ENCODE measurements at regions not wholly inside any gene's neighbourhood (a gene's known extent, or its start where the extent isn't known, plus 50 kb on each side); places are given as distances from the start of the nearest gene placed in this dataset.

DNA sequence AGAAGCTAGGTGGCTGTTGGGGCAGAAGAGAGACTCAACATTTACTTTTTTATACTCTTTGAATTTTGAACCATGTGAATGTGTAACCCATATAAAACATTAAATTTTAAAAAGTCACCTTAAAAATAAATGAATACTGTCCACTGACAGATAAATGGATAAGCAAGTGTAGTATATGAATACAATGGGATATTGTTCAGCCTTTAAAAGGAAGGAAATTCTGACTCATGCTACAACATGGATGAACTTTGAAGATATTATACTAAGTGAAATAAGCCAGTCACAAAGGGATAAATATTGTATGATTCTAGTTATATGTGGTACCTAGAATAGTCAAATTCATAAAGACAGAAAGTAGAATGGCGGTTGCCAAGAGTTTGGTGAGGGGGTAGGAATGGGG, 113.9 kb downstream of the TMEM174 start:
- Histone ChIP-seq H3K36me3 (ENCODE audit: insufficient read depth) (no peaks in the 10 kb centered on the region), H4K20me1 (ENCODE audit: insufficient read depth) (no peaks in the 10 kb centered on the region), H3K27ac (no peak overlapping the region), H2AFZ (ENCODE audit: low read depth) (no peak overlapping the region), H3K4me3 (IDR thresholded peaks at IDR 0.05; ENCODE audit: insufficient read depth, low read depth, low read length) (no peak overlapping the region), H3K9ac (no peak overlapping the region), H3K27me3 (ENCODE audit: insufficient read depth, low read depth) (no peaks in the 10 kb centered on the region), H3K4me1 (ENCODE audit: low read depth, poor library complexity, severe bottlenecking) (no peaks in the 10 kb centered on the region), H3K79me2 (ENCODE audit: insufficient read depth, low read depth) (no peaks in the 10 kb centered on the region), H3K4me2 (no peak overlapping the region)
- TF ChIP-seq, protein P1, sequence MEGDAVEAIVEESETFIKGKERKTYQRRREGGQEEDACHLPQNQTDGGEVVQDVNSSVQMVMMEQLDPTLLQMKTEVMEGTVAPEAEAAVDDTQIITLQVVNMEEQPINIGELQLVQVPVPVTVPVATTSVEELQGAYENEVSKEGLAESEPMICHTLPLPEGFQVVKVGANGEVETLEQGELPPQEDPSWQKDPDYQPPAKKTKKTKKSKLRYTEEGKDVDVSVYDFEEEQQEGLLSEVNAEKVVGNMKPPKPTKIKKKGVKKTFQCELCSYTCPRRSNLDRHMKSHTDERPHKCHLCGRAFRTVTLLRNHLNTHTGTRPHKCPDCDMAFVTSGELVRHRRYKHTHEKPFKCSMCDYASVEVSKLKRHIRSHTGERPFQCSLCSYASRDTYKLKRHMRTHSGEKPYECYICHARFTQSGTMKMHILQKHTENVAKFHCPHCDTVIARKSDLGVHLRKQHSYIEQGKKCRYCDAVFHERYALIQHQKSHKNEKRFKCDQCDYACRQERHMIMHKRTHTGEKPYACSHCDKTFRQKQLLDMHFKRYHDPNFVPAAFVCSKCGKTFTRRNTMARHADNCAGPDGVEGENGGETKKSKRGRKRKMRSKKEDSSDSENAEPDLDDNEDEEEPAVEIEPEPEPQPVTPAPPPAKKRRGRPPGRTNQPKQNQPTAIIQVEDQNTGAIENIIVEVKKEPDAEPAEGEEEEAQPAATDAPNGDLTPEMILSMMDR (conservative IDR thresholded peaks at IDR 0.05; ENCODE audit: low read depth, low read length): no peak

DNA sequence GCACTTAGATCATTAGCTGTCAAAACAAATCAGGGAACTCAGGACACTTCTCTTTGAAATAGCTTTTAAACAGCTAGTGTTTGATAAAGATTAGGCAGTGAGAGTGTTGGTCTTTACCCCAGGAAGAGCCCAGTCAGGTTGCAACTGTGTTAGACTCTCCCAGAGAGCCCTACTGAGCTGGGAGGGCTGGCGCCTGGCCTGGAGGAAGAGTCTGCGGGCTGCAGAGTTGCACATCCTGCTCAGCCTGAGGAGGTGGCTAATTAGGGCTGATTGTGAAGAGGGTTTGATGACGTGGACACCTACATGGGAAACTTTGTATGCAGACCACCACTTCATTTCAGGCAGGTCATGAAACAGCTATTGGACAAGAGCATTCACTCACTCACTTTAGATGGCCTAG, 112.0 kb downstream of the TMEM174 start:
- no peak overlapping the region for H3K9ac ChIP-seq
- no peaks in the 10 kb centered on the region for H4K20me1 ChIP-seq (ENCODE audit: insufficient read depth)
- TF ChIP-seq, protein P1 (conservative IDR thresholded peaks at IDR 0.05; ENCODE audit: low read depth, low read length): no peak
- no peak overlapping the region for H3K4me3 ChIP-seq (IDR thresholded peaks at IDR 0.05; ENCODE audit: insufficient read depth, low read depth, low read length)
- H3K4me1 ChIP-seq (ENCODE audit: low read depth, poor library complexity, severe bottlenecking): peaks cover 15% of the 10 kb centered on the region
- no peak overlapping the region for H3K4me2 ChIP-seq
- no peaks in the 10 kb centered on the region for H3K79me2 ChIP-seq (ENCODE audit: insufficient read depth, low read depth)
- H2AFZ ChIP-seq (ENCODE audit: low read depth): no peak overlapping the region
- H3K27ac ChIP-seq: no peak overlapping the region
- no peaks in the 10 kb centered on the region for H3K36me3 ChIP-seq (ENCODE audit: insufficient read depth)
- H3K27me3 ChIP-seq (ENCODE audit: insufficient read depth, low read depth): no peaks in the 10 kb centered on the region

DNA sequence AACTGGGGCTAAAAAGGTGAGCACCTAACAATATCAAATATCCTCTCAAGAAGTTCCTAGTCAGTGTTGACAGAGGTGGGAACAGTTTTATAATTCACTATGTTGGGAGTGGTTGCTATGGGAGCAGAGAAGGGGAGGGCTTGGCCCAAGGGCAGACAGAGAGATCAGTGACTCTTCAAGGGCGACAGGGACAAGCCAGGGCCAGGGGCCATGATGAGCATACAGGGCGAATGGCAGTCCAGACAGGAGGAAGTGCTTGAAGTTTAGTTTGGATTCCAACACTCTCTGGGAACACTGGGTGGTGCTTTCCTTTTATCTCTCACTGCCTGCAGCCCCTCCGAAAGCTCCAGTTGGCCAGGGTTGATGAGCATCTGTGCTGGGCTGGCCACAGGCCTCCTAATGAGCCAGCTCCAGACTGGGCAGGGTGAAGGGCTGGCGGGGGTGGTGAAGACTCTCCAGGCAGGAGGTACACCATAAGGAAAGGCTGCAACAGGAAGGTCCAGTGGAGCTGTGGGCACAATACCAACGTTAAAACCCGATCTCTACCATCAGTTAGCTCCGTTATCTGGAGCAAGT, 111.3 kb downstream of the TMEM174 start:
- H3K4me2 ChIP-seq: no peak overlapping the region

DNA sequence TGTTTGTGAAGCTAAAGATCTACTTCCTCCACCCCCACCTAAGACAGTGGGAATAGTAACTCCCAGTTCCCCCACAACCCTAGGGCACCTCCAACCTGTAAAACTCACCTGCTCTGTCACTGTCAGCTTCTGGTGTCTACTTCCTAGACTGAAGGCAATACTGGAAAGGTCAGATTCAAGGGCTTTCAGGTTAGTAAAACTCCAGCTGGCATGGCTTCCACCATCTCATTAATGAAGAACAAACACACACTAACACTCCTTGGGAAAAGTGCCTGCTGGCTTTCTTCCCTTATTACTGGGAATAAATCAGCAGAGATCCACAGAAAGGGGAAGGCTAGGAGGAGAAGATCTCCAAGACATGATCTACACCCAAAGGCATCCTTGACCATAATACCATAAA, 109.9 kb downstream of the TMEM174 start:
- no peaks in the 10 kb centered on the region for H3K79me2 ChIP-seq (ENCODE audit: insufficient read depth, low read depth)
- TF ChIP-seq, protein P1 (conservative IDR thresholded peaks at IDR 0.05; ENCODE audit: low read depth, low read length): no peak
- no peak overlapping the region for H3K27ac ChIP-seq
- no peak overlapping the region for H3K4me3 ChIP-seq (IDR thresholded peaks at IDR 0.05; ENCODE audit: insufficient read depth, low read depth, low read length)
- H3K4me1 ChIP-seq (ENCODE audit: low read depth, poor library complexity, severe bottlenecking): peaks cover 24% of the 10 kb centered on the region
- no peaks in the 10 kb centered on the region for H4K20me1 ChIP-seq (ENCODE audit: insufficient read depth)
- no peak overlapping the region for H3K9ac ChIP-seq
- no peak overlapping the region for H3K4me2 ChIP-seq
- H2AFZ ChIP-seq (ENCODE audit: low read depth): no peak overlapping the region
- H3K36me3 ChIP-seq (ENCODE audit: insufficient read depth): no peaks in the 10 kb centered on the region
- H3K27me3 ChIP-seq (ENCODE audit: insufficient read depth, low read depth): no peaks in the 10 kb centered on the region

More for the DNA sequence above, 111.3 kb downstream of the TMEM174 start:
- Histone ChIP-seq H3K4me1 (ENCODE audit: low read depth, poor library complexity, severe bottlenecking) (peaks cover 22% of the 10 kb centered on the region), H3K9ac (no peak overlapping the region), H3K27me3 (ENCODE audit: insufficient read depth, low read depth) (no peaks in the 10 kb centered on the region), H3K4me3 (IDR thresholded peaks at IDR 0.05; ENCODE audit: insufficient read depth, low read depth, low read length) (no peak overlapping the region), H3K36me3 (ENCODE audit: insufficient read depth) (no peaks in the 10 kb centered on the region), H3K27ac (no peak overlapping the region), H4K20me1 (ENCODE audit: insufficient read depth) (no peaks in the 10 kb centered on the region), H3K79me2 (ENCODE audit: insufficient read depth, low read depth) (no peaks in the 10 kb centered on the region), H2AFZ (ENCODE audit: low read depth) (no peak overlapping the region)
- TF ChIP-seq, protein P1 (conservative IDR thresholded peaks at IDR 0.05; ENCODE audit: low read depth, low read length): no peak
